PC-3 (cell line): ENCODE measurements at regions not wholly inside any gene's neighbourhood (a gene's known extent, or its start where the extent isn't known, plus 50 kb on each side); places are given as distances from the start of the nearest gene placed in this dataset.
A peak's percentile ranks its signal among the peaks of the same experiment; 100 is the strongest.

Source experiments
- ATAC-seq: fragments of 200-7000 bp; cut with Tn5 transposase; 2 replicates; pipeline ENCODE4 v1.9.1; 2020; ENCODE audit warnings: mild to moderate bottlenecking, moderate library complexity
- BruUV-seq: library from RNA; stranded (reverse); fragments of 400-500 nt; replicated peaks from 2 replicates; lab custom pipeline; 2021; lab: Mats Ljungman, UMichigan
- CTCF ChIA-PET: fragments of 300-600 bp; sonication (Branson Sonifier 250); formaldehyde crosslinking; loops from one replicate; lab custom pipeline; 2022; ENCODE audit warnings: antibody characterized with exemption; lab: Charles Lee
- POLR2A ChIA-PET: fragments of 300-600 bp; sonication (Branson Sonifier 250); formaldehyde crosslinking; loops from one replicate; lab custom pipeline; 2022; ENCODE audit warnings: antibody characterized with exemption; ENCODE audit not compliant: unreplicated experiment; lab: Charles Lee
- DNase-seq: peaks from one replicate; pipeline ENCODE4 v3.0.0-alpha.2; 2015
- H2AFZ ChIP-seq: fragments of 300-600 bp; sonication (generic); 2 replicates; pipeline ENCODE4 v1.6.0; 2016; ENCODE audit warnings: antibody characterized with exemption, low read length
- H3F3A ChIP-seq: fragments of 300-600 bp; sonication (generic); one replicate; pipeline ENCODE4 v1.6.0; 2017; ENCODE audit warnings: antibody characterized with exemption, low read length, control low read depth, mild to moderate bottlenecking; ENCODE audit not compliant: unreplicated experiment
- H3K27ac ChIP-seq: fragments of 300-600 bp; sonication (generic); 2 replicates; pipeline ENCODE4 v1.5.1; 2016; ENCODE audit warnings: mild to moderate bottlenecking, low read length
- H3K27me3 ChIP-seq: fragments of 300-600 bp; sonication (generic); 2 replicates; pipeline ENCODE4 v1.6.1; 2016; ENCODE audit warnings: low read length, mixed read lengths
- H3K36me3 ChIP-seq: fragments of 300-600 bp; sonication (generic); 2 replicates; pipeline ENCODE4 v1.6.1; 2016; ENCODE audit warnings: low read depth, mixed run types, low read length, mixed read lengths
- H3K4me1 ChIP-seq: fragments of 300-600 bp; sonication (generic); 2 replicates; pipeline ENCODE4 v1.5.1; 2016; ENCODE audit warnings: low read length; ENCODE audit not compliant: insufficient read depth
- H3K4me2 ChIP-seq: fragments of 300-600 bp; sonication (generic); 2 replicates; pipeline ENCODE4 v1.6.0; 2016; ENCODE audit warnings: low read length
- H3K4me3 ChIP-seq: fragments of 300-600 bp; sonication (generic); 2 replicates; pipeline ENCODE4 v1.5.1; 2016; ENCODE audit warnings: mild to moderate bottlenecking, low read length, mixed read lengths
- H3K79me2 ChIP-seq: fragments of 300-600 bp; sonication (generic); 2 replicates; pipeline ENCODE4 v1.6.1; 2017; ENCODE audit warnings: low read length, mixed read lengths
- H3K9ac ChIP-seq: fragments of 300-600 bp; sonication (generic); 2 replicates; pipeline ENCODE4 v1.6.0; 2016; ENCODE audit warnings: mild to moderate bottlenecking, low read length
- H3K9me2 ChIP-seq: fragments of 300-600 bp; sonication (generic); replicated peaks from 2 replicates; pipeline ENCODE4 v1.6.1; 2016; ENCODE audit warnings: mixed run types, low read length, mixed read lengths
- H3K9me3 ChIP-seq: fragments of 300-600 bp; sonication (generic); 2 replicates; pipeline ENCODE4 v1.6.1; 2016; ENCODE audit warnings: low read length, mixed read lengths
- H4K20me1 ChIP-seq: fragments of 300-600 bp; sonication (generic); 2 replicates; pipeline ENCODE4 v1.6.1; 2016; ENCODE audit warnings: low read length, mixed read lengths
- EZH2 ChIP-seq: fragments of 300-600 bp; sonication (generic); IDR thresholded peaks from one replicate; pipeline ENCODE4 v1.6.1; 2017; ENCODE audit warnings: antibody characterized with exemption, mild to moderate bottlenecking, low read length; ENCODE audit not compliant: unreplicated experiment
- EZH2phosphoT487 ChIP-seq: fragments of 300-600 bp; sonication (generic); IDR thresholded peaks from 2 replicates; pipeline ENCODE4 v1.6.1; 2018; ENCODE audit warnings: mild to moderate bottlenecking, antibody characterized with exemption, low read length, borderline replicate concordance
- intact Hi-C: fragments of 100-400 bp; cut with micrococcal nuclease; formaldehyde crosslinking; loops from 2 replicates; pipeline ENCODE4 v1.9.0; 2023
- TF ChIP-seq, protein P1 (sequence below): fragments of 300-600 bp; sonication (generic); conservative IDR thresholded peaks from 2 replicates; pipeline ENCODE4 v1.5.1; 2017; ENCODE audit warnings: antibody characterized with exemption, low read depth, mild to moderate bottlenecking, low read length

DNA sequence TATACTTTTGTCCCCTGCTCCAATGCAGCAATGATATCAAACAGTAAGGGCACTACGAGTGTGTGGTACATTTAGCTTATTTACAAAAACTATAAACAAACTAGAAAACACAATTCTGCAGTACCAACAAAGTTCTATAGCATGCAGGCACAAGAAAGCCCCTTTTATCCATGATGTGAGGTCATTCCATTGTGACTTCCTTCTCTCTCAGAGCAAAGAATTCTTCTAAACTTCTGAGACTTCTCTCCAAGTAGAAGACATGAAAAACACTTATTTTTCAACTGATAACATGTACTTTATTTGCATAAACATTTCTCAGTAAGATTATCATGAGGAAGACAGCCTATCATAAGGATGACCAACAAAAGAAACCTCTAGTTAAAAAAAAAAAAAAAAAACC, 569.8 kb downstream of the TLE1 start:
- ATAC-seq (no peak), DNase-seq (no peak)
- H3K9me2 ChIP-seq: no peaks in the 10 kb centered on the region
- peaks cover under 1% of the 10 kb centered on the region for H3F3A ChIP-seq
- no peak overlapping the region for H2AFZ ChIP-seq
- no peaks in the 10 kb centered on the region for H4K20me1 ChIP-seq
- no peak overlapping the region for H3K4me3 ChIP-seq
- H3K79me2 ChIP-seq: no peaks in the 10 kb centered on the region
- no peak overlapping the region for H3K27ac ChIP-seq
- H3K27me3 ChIP-seq: no peaks in the 10 kb centered on the region
- H3K4me2 ChIP-seq: no peak overlapping the region
- no peaks in the 10 kb centered on the region for H3K36me3 ChIP-seq
- H3K4me1 ChIP-seq: peaks cover 11% of the 10 kb centered on the region
- H3K9ac ChIP-seq: no peak overlapping the region
- POLR2A ChIA-PET: no interaction called here
- no TSS peak for BruUV-seq
- no peaks in the 10 kb centered on the region for H3K9me3 ChIP-seq
- intact Hi-C loops: no loop called here
- TF ChIP-seq EZH2 (no peak), EZH2phosphoT487 (no peak)
- TF ChIP-seq, protein P1, sequence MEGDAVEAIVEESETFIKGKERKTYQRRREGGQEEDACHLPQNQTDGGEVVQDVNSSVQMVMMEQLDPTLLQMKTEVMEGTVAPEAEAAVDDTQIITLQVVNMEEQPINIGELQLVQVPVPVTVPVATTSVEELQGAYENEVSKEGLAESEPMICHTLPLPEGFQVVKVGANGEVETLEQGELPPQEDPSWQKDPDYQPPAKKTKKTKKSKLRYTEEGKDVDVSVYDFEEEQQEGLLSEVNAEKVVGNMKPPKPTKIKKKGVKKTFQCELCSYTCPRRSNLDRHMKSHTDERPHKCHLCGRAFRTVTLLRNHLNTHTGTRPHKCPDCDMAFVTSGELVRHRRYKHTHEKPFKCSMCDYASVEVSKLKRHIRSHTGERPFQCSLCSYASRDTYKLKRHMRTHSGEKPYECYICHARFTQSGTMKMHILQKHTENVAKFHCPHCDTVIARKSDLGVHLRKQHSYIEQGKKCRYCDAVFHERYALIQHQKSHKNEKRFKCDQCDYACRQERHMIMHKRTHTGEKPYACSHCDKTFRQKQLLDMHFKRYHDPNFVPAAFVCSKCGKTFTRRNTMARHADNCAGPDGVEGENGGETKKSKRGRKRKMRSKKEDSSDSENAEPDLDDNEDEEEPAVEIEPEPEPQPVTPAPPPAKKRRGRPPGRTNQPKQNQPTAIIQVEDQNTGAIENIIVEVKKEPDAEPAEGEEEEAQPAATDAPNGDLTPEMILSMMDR: no peak
- CTCF ChIA-PET: no interaction called here

DNA sequence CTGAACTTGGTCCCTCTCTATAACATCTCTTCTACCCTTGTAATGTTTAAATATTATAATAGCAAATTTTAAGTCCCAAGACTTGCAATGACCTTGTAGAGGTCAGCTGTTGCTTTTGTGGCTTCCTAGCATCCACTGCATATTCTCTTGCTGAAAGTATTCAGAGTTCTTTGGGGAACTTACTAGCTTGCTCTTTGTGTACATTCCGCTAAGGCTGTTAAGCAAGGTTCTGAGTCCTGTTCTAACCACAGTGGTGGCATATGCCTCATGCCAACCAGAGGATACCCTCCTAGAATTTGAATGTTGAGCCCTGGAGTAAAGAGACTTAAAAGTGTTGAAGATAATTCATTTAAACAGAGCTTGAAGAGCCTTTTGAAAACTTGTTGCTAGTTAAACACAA, 570.9 kb downstream of the TLE1 start:
- ChIA-PET CTCF (no interaction called here), POLR2A (no interaction called here)
- Histone ChIP-seq H3K9ac (no peak overlapping the region), H3F3A (no peaks in the 10 kb centered on the region), H3K4me1 (0 out of 2 replicates have a peak, but pooled peaks cover 9% of the 10 kb centered on the region), H3K27ac (no peak overlapping the region), H3K4me3 (no peak overlapping the region), H3K9me3 (no peaks in the 10 kb centered on the region), H3K36me3 (no peaks in the 10 kb centered on the region), H2AFZ (no peak overlapping the region), H3K9me2 (no peaks in the 10 kb centered on the region), H4K20me1 (no peaks in the 10 kb centered on the region), H3K4me2 (no peak overlapping the region), H3K79me2 (no peaks in the 10 kb centered on the region), H3K27me3 (no peaks in the 10 kb centered on the region)
- no TSS peak for BruUV-seq
- ATAC-seq: no peak
- no peak for DNase-seq
- TF ChIP-seq, protein P1: no peak
- TF ChIP-seq EZH2 (no peak), EZH2phosphoT487 (no peak)
- intact Hi-C loops: no loop called here

DNA sequence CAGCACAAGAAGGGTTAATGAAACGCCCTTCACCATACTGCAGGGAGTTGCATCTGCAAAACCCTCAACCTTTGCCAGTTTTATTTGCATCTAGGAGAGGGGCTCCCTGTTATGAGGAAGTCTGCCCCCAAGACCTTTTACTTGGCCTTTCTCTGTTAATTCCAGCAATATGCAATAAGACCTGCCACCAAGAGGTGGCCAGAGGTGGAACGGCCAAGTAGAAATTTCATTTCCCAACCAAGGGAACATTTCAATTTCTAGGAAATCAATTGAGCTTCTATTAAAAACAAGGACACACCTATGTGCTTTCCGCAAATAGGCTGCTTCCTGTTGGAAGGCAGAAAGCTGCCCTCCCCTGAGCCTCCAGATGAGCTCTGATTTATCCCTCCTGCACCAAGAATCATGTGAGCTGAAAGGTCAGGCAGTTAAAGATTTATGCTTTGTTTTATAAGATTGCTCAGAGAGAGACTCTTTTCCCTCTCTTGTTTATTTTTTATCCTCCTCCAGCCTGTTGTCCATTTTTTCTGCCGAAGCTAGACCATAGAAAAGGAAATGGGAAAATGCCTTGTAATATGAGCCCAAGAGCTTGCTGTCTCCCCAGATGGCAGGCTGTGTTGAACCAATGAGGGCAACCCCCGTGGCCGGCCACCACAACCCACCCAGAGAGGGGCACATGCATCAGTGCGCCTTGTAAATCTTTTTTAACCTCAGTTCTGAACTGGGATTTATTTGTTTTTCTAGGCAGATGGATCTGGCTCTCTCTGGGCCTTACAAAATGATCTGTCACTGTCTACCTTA, 572.8 kb downstream of the TLE1 start:
- Histone ChIP-seq H3K36me3 (no peaks in the 10 kb centered on the region), H3K4me3 (no peak overlapping the region), H3K27me3 (no peaks in the 10 kb centered on the region), H3K9me3 (no peaks in the 10 kb centered on the region), H3K9me2 (no peaks in the 10 kb centered on the region), H3K4me1 (0 out of 2 replicates have a peak, but pooled peaks cover 9% of the 10 kb centered on the region), H3K9ac (no peak overlapping the region), H2AFZ (peak overlapping the region; percentile 34), H4K20me1 (no peaks in the 10 kb centered on the region), H3K27ac (peak overlapping the region; percentile 25; the same call in 1 of the 2 replicates), H3F3A (no peaks in the 10 kb centered on the region), H3K4me2 (no peak overlapping the region), H3K79me2 (no peaks in the 10 kb centered on the region)
- no TSS peak for BruUV-seq
- CTCF ChIA-PET: interaction anchor here (0.8 kb wide), 1 partner anchor 30 kb away, joined by 3 read pairs; no protein-coding TSS in a partner anchor
- peak; percentile 97 for ATAC-seq
- POLR2A ChIA-PET: interaction anchor here (0.6 kb wide), 1 partner anchor 212 kb away, joined by 4 read pairs; no protein-coding TSS in a partner anchor
- peak; percentile 8 for DNase-seq
- intact Hi-C loops: loop anchor here (2.0 kb wide), 1 partner anchor 76 kb away; no protein-coding TSS in a partner anchor
- TF ChIP-seq EZH2phosphoT487 (no peak), EZH2 (no peak)
- TF ChIP-seq, protein P1: no peak
